ENCODE measurements at regions not wholly inside any gene's neighbourhood (a gene's known extent, or its start where the extent isn't known, plus 50 kb on each side); places are given as distances from the start of the nearest gene placed in this dataset.

DNA sequence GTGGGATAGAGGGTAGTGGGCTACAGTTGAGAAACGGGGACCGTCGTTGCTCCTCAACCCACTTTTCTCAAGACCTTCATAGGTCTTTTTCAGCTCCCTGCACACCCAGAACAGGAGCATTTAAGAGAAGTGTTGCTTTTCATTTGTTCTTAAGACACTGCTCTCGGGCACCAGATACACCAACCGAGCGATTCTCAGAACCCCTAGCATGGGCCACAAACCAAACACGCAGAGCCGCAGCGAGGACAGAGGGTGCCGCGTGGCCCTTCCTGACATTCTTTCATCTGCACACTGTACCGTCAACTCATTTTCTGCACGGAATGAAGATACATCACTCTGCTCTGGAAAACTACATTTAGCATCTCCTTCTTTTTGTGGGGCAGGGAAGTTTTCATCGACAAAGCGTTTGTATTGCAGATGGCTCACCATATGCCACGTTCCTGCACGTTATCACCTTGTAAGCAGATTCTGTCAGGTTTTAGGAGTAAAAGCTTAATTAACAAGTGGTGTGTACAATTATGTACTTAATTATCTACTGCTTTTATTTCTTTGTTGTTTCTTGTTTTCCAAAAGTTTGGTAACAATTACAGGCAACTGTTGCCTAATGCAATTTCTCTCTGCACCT, 70.4 kb upstream of the MLN start:
- intact Hi-C loops (cut with DNase I; ENCODE audit: low total_unique reads) = no loop called here
- WGBS, 2 donors = 87% methylated on average over 17 of the region's 17 CpGs
- DNase-seq (ENCODE audit: low spot score in 2 of 2) = no peak
- TF ChIP-seq, protein P1, sequence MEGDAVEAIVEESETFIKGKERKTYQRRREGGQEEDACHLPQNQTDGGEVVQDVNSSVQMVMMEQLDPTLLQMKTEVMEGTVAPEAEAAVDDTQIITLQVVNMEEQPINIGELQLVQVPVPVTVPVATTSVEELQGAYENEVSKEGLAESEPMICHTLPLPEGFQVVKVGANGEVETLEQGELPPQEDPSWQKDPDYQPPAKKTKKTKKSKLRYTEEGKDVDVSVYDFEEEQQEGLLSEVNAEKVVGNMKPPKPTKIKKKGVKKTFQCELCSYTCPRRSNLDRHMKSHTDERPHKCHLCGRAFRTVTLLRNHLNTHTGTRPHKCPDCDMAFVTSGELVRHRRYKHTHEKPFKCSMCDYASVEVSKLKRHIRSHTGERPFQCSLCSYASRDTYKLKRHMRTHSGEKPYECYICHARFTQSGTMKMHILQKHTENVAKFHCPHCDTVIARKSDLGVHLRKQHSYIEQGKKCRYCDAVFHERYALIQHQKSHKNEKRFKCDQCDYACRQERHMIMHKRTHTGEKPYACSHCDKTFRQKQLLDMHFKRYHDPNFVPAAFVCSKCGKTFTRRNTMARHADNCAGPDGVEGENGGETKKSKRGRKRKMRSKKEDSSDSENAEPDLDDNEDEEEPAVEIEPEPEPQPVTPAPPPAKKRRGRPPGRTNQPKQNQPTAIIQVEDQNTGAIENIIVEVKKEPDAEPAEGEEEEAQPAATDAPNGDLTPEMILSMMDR (IDR thresholded peaks at IDR 0.05) = no peak
- no peak for TF ChIP-seq POLR2A (IDR thresholded peaks at IDR 0.05)
- H3K4me3 ChIP-seq (ENCODE audit: low read depth, poor library complexity, severe bottlenecking) = no peak overlapping the region

DNA sequence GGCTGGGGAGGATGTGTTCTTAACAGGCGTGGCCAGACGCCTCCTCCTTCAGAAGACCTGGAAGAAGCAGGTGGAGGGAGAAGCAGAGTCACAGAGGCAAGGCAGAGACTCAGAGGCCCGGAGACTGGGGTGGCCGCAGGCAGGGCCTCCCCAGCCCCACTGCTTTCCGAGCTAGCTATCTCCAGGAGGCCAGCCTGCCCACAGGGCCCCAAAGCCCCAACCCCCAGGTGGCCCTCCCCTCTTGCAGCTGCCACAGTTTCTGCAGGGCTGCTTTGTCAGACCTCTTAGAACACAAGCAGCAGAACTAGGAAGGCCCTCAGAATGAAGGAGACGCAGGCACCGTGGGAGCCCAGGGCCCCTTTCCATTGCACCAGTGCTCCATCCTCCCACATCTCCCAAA, 69.0 kb upstream of the MLN start:
- intact Hi-C loops (cut with DNase I; ENCODE audit: low total_unique reads) = no loop called here
- TF ChIP-seq, protein P1 (IDR thresholded peaks at IDR 0.05) = no peak
- TF ChIP-seq POLR2A (IDR thresholded peaks at IDR 0.05) = no peak
- DNase-seq (ENCODE audit: low spot score in 2 of 2) = no peak
- 84 to 93% methylated on average over 7 of the region's 7 CpGs for WGBS, 2 donors
- H3K4me3 ChIP-seq (ENCODE audit: low read depth, poor library complexity, severe bottlenecking) = no peak overlapping the region

DNA sequence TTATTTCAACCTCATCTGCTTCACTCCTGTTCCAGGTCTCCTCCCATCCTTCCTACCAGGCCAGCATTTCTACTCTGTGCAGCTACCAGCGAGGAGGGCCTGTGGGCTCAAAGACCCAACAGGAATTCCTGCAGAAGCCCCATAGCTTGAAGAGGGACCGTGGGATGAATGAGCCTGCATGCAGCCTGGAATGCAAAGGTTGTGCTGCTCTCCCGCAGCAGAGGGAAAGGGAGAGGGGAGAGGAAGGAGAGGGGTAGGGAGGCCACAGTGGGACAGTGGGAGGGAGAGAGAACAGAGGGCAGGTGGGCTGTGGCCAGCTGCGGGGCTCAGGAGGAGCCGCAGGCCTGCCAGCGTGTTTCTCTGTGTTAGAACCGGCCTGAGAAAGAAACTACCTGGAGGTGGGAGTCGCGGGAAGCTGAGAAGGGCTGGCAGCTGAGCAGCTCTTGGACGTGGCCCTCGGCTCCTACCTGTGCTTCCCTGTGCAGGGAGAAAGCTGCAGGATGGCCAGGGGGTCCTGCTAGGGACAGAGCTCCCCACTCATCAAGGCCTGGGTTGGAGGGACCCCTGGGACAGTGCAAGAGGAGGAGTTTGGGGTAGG, 66.1 kb upstream of the MLN start:
- intact Hi-C loops (cut with DNase I; ENCODE audit: low total_unique reads) = no loop called here
- 68 to 69% methylated on average over 11 of the region's 11 CpGs for WGBS, 2 donors
- no peak overlapping the region for H3K4me3 ChIP-seq (ENCODE audit: low read depth, poor library complexity, severe bottlenecking)
- no peak for TF ChIP-seq POLR2A (IDR thresholded peaks at IDR 0.05)
- TF ChIP-seq, protein P1 (IDR thresholded peaks at IDR 0.05) = no peak
- no peak for DNase-seq (ENCODE audit: low spot score in 2 of 2)

DNA sequence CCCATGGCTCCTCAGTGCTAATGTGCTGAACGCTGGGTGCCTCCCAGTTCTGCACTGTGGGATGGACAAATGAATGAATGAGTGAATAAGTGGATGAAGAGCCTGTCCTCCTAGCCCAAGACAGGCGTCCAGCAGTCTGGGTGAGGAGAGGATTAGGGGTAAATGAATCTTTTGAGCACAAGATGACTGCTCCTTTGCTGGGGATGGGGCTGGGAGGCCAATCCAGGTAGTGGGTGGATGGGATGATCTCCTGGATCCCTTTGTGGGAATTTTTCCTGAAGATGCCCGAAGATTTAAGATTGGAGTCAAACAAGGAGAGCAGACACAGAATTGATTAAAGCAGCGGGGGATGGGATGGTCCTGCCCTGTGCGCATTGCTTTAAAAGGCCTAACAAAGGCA, 65.3 kb upstream of the MLN start:
- TF ChIP-seq, protein P1 (IDR thresholded peaks at IDR 0.05) = no peak
- TF ChIP-seq POLR2A (IDR thresholded peaks at IDR 0.05) = no peak
- DNase-seq (ENCODE audit: low spot score in 2 of 2) = no peak
- intact Hi-C loops (cut with DNase I; ENCODE audit: low total_unique reads) = no loop called here
- WGBS, 2 donors = 80 to 91% methylated on average over 5 of the region's 5 CpGs
- H3K4me3 ChIP-seq (ENCODE audit: low read depth, poor library complexity, severe bottlenecking) = no peak overlapping the region

DNA sequence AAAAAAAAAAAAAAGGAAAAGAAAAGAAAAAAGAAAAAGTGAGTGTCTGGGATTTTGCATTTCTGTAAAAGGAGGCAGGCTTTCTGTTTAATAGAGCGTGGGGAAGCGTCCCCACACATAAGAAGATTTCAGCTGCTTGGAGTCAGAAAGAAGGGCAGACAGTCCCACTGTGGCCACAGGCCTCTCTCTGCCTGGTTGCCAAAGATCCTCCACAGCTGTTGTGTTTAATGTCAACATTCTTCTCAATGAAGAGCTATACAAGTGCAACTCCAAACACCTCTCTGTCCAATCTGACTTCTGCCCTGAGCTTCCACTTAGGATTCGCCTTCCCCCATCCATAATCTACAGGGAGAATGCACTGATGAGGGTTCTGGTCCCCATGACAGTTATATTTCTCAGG, 64.3 kb upstream of the MLN start:
- 94 to 100% methylated on average over 3 of the region's 3 CpGs for WGBS, 2 donors
- no peak overlapping the region for H3K4me3 ChIP-seq (ENCODE audit: low read depth, poor library complexity, severe bottlenecking)
- intact Hi-C loops (cut with DNase I; ENCODE audit: low total_unique reads) = no loop called here
- TF ChIP-seq POLR2A (IDR thresholded peaks at IDR 0.05) = no peak
- TF ChIP-seq, protein P1 (IDR thresholded peaks at IDR 0.05) = no peak
- no peak for DNase-seq (ENCODE audit: low spot score in 2 of 2)

Measured in lower leg skin (tissue), 4 donors.